Inflammatory macrophage treated with lipopolysaccharide for 4 hours (primary cell): ENCODE measurements at regions not wholly inside any gene's neighbourhood (a gene's known extent, or its start where the extent isn't known, plus 50 kb on each side); places are given as distances from the start of the nearest gene placed in this dataset.
"Not testable (repeated sequence)": the region's sequence is repeated elsewhere in the genome, so short reads cannot be mapped to it uniquely, and the experiment has no call there.

ENCODE experiments used
- DNase-seq: peaks from one replicate; pipeline ENCODE4 v3.0.0-alpha.2; 2020

DNA sequence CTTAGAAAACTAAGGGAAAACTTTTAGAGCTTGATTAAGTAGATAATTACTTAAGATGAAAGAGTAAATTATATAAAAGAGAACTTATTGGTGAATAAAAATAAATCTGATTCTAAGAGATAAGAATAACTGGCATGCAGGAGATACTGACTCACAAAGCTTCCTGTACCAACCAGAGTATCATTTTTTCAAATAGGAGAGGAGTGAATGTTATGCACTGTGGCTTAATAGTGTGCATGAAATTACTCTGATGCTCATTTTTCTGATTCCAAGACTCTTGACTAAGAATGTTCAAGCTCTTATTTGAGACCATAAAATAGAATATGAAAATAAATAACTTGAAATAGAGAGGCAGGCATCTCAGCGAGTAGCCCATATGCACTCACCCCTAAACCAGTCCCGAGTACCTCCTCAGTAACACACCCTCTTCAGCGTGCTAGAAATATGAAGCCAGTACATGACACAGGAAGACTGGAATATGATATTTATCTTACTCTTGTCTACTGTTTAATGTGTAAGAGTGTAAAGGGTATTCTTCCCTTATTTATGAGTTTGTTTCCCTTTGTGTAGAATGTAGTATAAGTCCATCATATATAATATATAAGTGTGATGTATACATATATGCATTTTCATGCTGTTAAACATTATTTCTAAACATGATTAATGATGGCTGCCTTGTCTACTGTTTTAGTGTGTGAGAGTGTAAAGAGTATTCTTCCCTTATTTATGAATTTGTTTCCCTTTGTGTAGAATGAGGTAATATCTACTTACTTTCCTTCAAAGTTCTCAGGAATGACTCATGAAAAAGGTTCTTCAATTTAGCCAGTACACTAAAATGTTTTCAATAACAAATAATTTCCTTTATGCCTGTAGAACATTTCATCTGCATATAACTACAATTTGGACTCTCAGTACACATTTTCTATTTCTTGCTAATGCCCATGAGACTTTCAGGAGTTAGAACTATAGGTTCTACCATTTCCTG, 99.2 kb upstream of the PALMD start:
- no peak for DNase-seq

DNA sequence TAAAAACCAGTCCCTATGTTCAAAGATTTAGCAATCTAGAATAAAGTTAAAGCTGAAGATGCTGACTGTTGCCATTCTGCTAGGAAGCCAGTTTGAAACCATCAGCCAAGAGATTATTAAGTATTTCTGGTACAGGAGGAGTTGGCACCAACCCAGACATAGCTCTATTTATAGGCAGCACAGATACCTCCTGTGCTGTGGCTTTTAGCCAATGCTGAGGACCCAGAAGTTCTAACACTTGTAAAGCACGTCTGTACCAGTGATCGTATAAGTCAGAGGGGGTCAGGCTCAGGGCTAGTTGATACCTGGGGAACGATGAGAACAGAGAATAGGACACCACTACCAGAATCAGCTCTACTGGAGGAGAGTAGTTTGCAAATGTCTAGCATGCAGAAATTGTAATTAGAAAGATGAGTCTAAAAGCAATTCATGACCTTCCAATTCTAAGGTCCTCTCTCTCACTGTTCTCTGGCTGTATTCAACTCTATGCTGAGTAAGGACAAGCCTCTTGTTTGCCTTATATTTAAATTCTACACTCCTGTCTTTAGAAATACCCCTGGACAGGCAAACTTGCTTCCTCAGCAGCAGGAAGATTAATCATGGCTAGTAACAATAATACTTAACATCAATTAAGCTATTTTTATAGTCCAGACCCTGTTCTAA, 96.8 kb upstream of the PALMD start:
- DNase-seq = no peak

DNA sequence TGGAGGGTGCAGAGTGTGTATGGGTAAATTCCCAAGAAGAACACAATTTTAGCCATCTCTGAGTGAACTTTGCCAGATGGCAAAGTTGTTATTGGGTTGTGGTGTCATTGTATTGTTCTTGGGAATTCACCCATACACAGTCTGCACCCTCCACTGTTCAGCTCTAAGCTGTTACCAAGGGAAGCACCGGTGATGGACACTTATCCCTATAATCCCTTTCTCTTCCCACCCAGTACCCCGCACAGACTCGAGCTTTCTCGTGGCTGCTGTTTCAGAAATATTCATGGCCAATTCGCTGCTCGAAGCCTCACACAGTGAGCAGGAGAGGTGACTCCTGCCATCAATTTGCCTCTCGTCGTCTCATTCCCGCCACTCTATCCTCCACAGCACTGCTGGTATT, 95.7 kb upstream of the PALMD start:
- DNase-seq = no peak

DNA sequence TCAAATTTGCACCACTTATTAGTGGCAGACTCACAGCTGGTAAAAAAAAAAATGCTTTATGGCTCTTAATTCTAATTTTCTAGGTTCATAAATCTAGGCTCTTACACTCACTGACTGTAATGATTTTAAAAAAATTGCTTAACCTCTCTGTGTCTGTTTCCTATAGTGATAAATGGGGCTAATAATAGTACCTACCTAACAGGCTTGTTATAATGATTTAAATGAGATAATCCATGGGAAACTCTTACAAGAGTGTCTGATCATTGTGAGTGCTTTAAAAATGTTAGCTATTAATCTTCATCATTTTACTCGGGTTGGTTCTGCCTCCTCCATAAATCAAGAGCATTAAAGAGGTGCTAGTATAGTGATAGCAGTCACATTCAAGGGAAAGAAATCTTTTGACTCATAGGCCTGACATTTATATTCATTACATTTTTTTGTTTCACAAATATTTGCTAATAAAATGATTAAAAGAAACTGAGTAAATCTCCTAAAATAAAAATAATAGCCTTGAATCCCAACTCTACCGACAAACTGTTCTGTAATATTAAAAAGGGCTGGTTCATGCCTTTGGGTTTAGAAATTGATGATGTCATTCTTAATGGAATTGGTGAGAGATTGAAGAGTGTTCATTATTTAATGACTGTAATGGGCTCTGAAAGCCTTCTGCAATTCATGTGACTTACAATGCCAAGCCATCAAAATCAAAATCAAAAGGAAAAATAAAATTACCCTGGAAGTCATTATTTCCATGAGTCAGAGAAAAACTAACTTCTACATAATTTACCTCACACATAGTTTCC, 93.9 kb upstream of the PALMD start:
- DNase-seq = no peak

DNA sequence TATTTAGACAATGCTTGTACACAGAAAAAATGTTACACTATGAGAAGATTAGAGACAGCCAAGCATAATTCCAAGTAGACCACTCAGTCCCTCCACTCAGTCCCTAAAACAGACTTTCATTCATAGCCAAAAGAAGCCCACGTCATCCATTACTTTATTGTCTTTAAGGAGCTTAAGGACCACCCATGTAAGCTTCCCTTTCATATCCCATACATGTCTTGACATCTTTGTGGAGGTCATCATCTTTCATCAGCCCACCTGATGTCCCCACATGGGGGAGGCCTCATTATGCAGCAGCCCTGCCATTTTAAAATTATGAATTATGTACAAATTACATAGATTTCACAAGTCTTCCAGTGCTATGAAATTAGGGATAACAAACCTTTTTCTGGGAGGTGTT, 92.6 kb upstream of the PALMD start:
- no peak for DNase-seq

DNA sequence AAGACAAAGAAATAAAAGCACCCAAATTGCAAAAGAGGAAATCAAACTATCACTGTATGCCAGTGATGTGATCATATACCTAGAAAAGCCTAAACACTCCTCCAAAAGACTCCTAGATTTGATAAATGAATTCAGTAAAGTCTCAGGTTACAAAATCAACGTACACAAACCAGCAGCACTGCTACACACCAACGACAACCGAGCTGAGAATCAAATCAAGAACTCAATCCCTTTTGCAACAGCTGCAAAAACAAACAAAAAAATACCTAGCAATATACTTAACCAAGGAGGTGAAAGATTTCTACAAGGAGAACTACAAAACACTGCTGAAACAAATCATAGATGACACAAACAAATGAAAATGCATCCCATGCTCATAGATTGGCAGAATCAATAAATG, 92.1 kb upstream of the PALMD start:
- DNase-seq = not testable (repeated sequence)

DNA sequence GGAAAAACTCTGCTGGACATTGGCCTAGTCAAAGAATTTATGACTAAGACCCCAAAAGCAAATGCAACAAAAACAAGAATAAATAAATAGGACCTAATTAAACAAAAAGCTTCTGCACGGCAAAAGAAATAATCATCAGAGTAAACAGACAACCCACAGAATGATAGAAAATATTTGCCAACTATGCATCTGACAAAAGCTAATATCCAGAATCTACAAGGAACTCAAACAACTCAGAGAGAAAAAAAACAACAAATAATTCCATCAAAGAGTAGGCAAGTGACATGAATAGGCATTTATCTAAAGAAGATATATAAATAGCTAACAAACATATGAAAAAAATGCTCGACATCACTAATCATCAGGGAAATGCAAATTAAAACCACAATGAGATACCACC, 91.2 kb upstream of the PALMD start:
- no peak for DNase-seq

DNA sequence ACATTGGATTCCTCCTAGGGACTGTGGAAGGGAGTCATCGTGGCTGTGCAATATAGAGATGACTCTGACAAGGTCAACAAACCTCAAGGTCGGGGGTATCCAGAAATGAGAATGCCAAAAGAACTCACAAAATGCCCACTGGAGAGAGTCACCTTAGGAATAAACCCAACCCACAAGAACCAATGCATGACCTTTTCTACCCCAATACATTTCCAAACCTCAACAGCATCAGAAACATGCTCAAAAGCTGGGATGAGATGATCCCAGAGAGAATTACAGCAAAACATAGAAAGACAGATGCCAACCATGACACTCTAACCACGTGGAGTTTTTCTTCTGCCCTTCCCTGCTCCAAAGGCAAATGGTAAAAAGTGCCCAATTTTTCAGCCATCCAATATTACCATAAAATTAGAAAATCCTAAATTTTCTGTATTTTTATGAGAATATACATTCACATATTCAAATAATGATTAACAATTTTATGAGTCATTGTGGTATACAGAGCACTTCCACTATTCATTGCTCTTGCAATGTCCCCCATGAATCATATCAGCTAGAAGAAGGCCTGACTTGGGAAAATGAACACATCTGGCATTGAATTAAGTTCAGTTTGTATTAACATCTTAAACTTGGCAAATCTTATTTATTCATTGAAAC, 88.2 kb upstream of the PALMD start:
- no peak for DNase-seq

DNA sequence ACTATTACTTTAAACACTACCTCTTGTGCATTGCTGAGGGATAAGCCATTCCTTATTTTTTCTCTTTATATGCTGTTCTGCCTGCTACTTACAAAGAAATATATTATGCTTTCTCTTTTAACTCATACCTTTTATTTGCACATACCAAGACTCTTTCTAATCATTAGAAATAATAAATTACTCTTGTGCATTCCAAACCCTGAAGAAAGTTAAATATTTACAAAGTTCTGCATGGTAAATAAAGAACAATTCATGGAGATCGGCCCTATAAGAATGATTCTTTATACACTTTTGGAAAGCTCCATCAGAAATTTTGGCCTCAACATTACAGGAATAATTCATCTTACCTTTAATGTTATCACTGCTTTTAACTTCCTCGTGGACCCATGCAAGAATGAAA, 86.7 kb upstream of the PALMD start:
- no peak for DNase-seq

DNA sequence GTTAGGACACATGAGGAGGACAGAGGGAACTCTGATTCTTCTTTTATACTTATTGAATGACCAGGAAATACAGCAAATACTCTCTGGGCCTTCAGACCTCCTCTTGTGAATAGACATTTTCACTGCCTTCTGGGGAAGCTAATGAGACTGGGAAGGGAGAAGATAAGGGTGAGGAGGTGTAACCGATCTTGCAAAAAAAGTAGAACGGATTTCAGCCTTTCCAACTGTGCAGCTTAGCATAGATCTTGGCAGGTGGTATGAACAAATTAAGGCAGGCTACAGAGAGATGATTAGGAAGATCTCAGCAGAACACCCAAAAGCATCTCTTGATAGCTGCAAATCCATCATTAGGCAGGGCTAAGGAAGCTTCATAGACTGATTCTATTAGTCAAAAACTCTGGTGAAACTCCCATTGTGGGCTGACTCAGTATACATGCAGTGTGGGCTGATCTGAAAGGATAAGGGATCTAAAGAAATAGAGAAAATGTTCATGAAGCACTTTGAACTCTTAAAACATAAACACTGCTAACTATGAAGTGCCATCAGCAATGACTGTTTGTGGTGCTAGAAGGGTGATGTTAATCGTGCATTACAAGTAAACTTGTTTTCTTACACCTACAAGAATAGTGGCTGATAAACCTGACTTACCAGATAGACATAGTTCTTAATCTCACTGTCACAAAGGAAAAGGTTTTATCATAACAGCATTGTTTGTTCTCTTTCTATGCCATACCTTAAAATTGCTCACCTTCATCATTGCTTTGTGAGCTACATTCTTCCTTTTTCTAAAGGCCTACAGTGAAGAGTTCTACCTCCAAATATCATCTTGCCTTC, 85.5 kb upstream of the PALMD start:
- DNase-seq = no peak

DNA sequence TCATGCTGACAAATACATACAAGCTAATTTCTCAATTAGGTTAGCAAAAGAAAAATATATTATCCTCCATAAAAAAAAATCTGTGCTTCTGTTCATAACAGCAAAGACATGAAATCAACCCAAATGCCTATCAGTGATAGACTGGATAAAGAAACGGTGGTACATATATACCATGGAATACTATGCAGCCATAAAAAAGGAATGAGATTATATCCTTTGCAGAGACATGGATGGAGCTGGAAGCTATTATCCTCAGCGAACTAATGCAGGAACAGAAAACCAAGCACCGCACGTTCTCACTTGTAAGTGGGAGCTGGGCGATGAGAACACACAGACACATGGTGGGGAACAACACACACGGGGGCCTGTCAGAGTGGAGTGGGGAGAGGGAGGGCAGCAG, 84.0 kb upstream of the PALMD start:
- no peak for DNase-seq

DNA sequence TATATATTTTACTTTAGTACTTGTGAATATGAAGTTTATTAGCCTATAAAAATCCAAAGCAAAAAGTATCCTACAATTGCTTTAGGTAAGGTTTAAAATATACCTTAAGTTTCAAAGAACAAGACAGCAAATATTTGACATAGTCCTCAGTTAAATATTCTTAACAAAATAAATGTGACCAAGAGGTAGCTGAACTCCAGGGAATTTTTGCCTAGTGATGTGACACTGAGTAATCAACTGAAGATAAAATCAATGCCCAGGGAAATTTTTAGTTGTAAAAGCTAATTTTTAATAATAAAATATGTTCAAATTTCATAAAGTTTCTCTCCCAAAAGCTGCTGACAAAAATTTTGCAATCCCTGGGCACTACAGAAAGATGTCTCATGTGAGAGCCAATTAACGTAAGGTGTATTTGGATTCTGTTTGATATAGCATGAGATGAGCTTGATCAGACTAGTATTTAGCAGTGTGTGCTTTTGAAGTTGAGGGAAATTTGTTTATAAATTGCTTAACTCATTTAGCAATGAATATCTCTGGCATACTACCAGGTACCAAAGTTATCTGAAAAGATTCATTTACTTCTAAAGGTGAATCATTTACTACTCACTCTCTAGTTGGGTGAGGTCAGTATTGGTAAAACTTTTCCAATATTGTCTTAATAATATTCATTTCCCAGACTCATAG, 80.2 kb upstream of the PALMD start:
- DNase-seq = no peak

DNA sequence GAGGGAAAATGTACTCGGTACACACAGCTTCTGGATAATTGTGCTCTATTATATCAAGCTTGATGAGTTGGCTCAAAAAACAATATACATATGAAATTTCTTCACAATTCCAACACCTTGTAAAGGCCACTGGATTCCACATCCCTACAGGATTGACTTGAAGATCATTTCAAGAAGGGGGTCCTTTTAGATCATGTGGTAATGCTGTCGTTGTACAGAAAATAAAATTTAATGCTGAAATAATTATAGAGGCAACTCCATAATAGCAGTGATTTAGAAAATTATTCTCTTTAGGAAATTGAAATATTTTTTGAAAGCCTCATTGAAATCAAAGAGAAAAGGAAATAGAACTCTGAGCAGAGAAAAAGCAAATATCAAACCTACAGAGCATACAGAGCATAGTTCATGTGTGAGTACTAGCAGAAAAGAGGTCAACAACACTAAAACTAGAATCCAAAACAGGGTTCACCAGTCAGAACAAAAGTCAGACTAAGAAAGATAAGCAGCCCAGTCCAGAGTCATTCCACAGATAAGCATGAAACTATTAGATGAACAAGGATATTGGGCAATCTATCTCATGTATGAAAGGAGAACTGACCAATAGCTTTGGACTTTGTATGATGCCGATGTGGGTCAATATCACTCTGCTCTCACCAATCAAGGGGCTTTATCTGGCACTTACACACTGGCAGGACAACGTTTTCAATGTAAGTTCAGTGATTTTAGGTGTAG, 79.5 kb upstream of the PALMD start:
- no peak for DNase-seq

DNA sequence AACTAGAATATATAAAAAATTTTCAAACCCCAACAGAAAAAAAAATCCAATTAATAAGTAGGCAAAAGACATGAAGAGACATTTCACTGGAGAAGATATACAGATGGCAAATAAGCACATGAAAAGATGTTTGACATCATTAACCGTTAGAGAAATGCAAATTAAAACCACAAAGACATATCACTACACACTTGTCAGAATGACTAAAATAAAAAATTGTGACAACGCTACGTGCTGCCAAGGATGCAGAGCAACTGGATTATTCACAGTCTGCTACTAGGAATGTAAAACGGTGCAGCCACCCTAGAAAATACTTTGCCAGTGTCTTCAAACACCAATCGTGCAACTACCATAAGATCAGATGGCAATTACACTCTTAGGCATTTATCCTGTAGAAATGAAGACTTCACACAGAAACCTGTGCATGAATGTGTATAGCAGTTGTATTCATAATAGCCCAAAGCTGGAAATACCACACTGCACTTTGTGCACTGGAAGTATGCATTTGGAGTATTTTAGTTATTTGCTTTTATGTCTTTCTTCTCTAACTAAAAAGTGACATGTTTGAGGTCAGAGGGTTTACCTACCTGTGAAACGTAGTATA, 75.3 kb upstream of the PALMD start:
- no peak for DNase-seq

DNA sequence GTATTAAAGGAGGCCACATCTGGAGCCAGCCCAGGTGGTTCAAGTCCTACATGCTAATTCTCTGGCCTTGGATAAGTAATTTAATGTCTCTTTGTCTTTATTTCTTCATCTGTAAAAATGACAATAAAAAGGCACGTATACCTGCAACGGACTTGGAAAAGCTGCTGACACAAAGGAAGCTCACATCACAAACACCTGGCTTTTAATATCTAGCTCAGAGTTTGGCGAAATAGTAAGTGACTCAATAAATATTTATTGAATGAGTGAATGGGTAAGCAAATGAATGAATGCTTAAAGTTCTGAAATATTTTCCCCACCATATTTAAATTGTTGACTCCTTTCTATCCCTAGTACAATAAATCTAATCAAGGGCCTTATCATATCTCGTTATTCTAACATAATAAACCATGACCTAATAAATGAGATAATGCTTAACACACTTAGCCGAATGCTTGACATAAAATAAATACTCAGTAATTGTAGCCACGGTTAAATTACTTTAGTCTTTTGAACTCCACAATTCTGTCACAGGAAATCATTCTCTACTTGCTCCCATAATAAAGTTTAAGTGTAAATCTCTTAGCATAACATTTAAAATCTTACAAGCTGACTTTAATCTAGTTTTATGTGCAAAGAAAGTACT, 74.7 kb upstream of the PALMD start:
- DNase-seq = no peak

DNA sequence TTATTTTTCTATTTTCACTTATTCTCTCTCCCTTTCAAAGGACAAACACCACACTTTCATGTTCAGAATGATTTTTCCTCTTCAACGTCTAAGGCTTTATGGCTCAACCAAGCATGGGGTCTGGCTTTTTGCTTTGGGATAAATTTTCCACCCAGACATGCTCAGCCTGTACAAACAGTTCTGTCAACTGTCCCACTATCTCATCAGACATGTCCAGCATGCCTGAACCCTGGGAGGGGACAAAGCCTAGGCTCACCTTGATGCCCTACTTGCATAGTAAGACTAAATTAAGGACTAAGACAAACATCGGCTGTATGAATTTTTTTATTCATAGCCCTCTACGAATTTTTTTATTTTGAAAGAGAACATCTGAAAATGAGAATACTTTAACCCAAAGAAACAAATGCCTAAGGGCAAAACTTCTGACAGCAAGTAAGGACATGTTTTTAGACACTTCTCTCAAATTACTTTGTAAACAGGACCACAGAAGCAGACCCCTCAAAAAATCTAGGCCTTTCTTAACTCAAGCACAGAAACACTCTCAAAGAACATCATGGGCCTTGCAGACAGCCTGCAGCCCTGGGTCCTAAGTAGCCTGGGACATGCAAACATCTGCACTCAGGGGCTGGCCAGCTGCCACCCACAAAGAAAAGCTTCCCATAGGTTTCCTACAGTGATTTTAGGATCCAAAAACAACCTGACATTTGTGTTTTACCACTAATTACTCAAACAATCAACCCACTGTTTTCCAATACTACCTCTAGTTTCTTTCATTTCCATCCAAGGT, 72.3 kb upstream of the PALMD start:
- DNase-seq = no peak

DNA sequence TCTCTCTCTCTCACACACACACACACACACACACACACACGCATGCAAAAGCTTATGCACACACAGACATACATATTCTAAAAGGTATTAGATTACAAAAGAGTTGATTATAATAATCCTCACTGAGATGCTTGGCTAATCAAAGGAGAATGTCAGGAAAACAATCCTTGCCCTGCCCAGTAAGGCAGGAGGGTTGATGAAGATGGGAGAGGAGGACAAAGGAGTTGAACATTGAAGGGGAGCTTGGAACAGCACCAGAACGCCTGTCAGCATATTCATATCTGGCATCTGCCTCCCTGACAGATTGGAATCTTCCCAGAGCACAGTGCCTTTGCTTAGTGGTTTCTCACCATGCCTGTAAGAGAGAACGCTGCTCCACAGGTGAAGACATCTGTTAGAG, 68.6 kb upstream of the PALMD start:
- no peak for DNase-seq

DNA sequence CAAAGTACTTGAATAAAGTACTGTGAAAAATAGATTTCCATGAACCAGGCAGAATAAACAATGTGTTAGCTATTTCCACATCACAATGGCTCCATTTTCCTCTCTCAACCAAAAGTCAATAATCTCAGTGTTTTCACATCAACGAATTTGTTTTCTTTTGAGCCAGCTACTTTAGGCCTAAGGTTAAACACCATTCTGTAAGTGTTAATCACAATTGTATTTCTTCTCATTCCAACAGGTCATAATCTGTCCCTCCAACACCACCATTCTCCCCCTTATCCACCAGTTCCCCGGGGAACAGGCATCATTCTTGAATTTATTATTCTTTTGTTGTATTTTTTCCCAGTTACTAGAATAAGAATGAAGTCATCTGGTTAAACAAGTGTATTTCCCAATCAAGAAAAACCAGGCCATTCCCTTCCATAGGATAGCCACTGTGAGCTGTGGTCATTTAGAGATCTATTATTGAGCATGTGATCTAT, 66.2 kb upstream of the PALMD start:
- DNase-seq = no peak

DNA sequence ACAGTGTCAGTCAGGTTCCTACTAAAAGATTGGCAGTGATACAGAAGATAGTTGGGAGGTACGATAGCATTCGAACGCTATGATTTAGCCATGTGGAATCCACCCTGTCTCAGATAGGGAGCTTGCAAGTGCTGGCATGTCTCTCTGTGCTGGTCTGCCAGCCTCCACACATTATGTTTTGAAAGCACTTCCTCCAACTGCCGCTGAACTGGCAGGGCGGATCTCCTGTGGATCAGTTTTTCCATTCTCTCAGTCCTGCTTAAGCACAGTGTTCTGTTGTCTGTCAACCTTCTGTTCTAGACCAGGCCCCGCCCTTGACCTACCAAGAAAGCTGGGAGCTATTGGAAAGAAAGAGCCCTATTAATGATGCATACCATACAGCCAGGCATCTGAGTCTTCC, 65.5 kb upstream of the PALMD start:
- no peak for DNase-seq
